Neural cell (in vitro differentiated cells): ENCODE measurements at regions not wholly inside any gene's neighbourhood (a gene's known extent, or its start where the extent isn't known, plus 50 kb on each side); places are given as distances from the start of the nearest gene placed in this dataset.

Source experiments
- H2AFZ ChIP-seq: fragments of 200-600, 300-800 bp; sonication (generic), shearing (Covaris generic); 2 replicates; pipeline ENCODE4 v1.6.0; 2014; ENCODE audit warnings: low read depth, mild to moderate bottlenecking, antibody characterized with exemption, low read length, moderate library complexity
- H3F3A ChIP-seq: fragments of 200-600 bp; shearing (Covaris generic); 2 replicates; pipeline ENCODE4 v1.6.1; 2016; ENCODE audit warnings: mild to moderate bottlenecking, moderate library complexity, mixed read lengths, antibody characterized with exemption, low read length; ENCODE audit not compliant: insufficient read depth, poor library complexity, severe bottlenecking
- H3K27ac ChIP-seq: fragments of 200-600, 300-800 bp; sonication (generic), shearing (Covaris generic); 2 replicates; pipeline ENCODE4 v1.5.1; 2014; ENCODE audit warnings: mild to moderate bottlenecking, low read length, moderate library complexity
- H3K27me3 ChIP-seq: fragments of 300-800, 200-600 bp; sonication (generic), shearing (Covaris generic); 2 replicates; pipeline ENCODE4 v1.6.0; 2014; ENCODE audit warnings: mild to moderate bottlenecking, low read depth, low read length, moderate library complexity; ENCODE audit not compliant: insufficient read depth
- H3K36me3 ChIP-seq: fragments of 300-800, 200-600 bp; sonication (generic), shearing (Covaris generic); 2 replicates; pipeline ENCODE4 v1.5.1; 2014; ENCODE audit warnings: mild to moderate bottlenecking, antibody characterized with exemption, low read length, moderate library complexity; ENCODE audit not compliant: insufficient read depth
- H3K4me2 ChIP-seq: fragments of 300-800, 200-600 bp; sonication (generic), shearing (Covaris generic); 2 replicates; pipeline ENCODE4 v1.6.0; 2014; ENCODE audit warnings: mild to moderate bottlenecking, low read length
- H3K4me3 ChIP-seq: fragments of 300-800, 200-600 bp; sonication (generic), shearing (Covaris generic); 2 replicates; pipeline ENCODE4 v1.5.1; 2014; ENCODE audit warnings: mild to moderate bottlenecking, low read length, moderate library complexity
- H3K79me2 ChIP-seq: fragments of 200-600 bp; shearing (Covaris generic); replicated peaks from 2 replicates; pipeline ENCODE4 v1.6.0; 2014; ENCODE audit warnings: mild to moderate bottlenecking, low read length, moderate library complexity; ENCODE audit not compliant: insufficient read depth
- H3K9ac ChIP-seq: fragments of 300-800, 200-600 bp; sonication (generic), shearing (Covaris generic); 2 replicates; pipeline ENCODE4 v1.6.1; 2016; ENCODE audit warnings: mild to moderate bottlenecking, low read length, mixed read lengths
- H3K9me2 ChIP-seq: fragments of 200-600 bp; shearing (Covaris generic); 2 replicates; pipeline ENCODE4 v1.6.1; 2016; ENCODE audit warnings: mild to moderate bottlenecking, low read length, mixed read lengths; ENCODE audit not compliant: insufficient read depth
- H3K9me3 ChIP-seq: fragments of 200-600, 300-800 bp; sonication (generic), shearing (Covaris generic); 2 replicates; pipeline ENCODE4 v1.6.1; 2016; ENCODE audit warnings: mild to moderate bottlenecking, mixed run types, low read length, moderate library complexity, mixed read lengths
- H4K20me1 ChIP-seq: fragments of 200-600 bp; shearing (Covaris generic); 2 replicates; pipeline ENCODE4 v1.6.1; 2016; ENCODE audit warnings: mild to moderate bottlenecking, mixed run types; ENCODE audit not compliant: insufficient read depth
- EP300 ChIP-seq: fragments of 450-650 bp; conservative IDR thresholded peaks from 2 replicates; pipeline ENCODE4 v1.6.1; 2014; ENCODE audit warnings: antibody characterized with exemption, mild to moderate bottlenecking, moderate library complexity; ENCODE audit not compliant: poor library complexity, severe bottlenecking
- EZH2 ChIP-seq: fragments of 200-600, 300-800 bp; shearing (Covaris generic), sonication (generic); IDR thresholded peaks from 2 replicates; pipeline ENCODE4 v1.6.1; 2014; ENCODE audit warnings: antibody characterized with exemption, low read length, borderline replicate concordance, mild to moderate bottlenecking; ENCODE audit not compliant: insufficient read depth, poor library complexity, severe bottlenecking
- MXI1 ChIP-seq: fragments of 450-650 bp; conservative IDR thresholded peaks from 2 replicates; pipeline ENCODE4 v1.6.1; 2014; ENCODE audit warnings: antibody characterized with exemption, mild to moderate bottlenecking; ENCODE audit not compliant: poor library complexity, severe bottlenecking
- POLR2AphosphoS5 ChIP-seq: IDR thresholded peaks from 2 replicates; pipeline ENCODE4 v1.6.1; 2012
- RAD21 ChIP-seq: fragments of 450-650 bp; conservative IDR thresholded peaks from 2 replicates; pipeline ENCODE4 v1.6.1; 2014; ENCODE audit warnings: antibody characterized with exemption, mild to moderate bottlenecking, moderate library complexity
- SMC3 ChIP-seq: fragments of 450-650 bp; conservative IDR thresholded peaks from 2 replicates; pipeline ENCODE4 v1.6.1; 2014; ENCODE audit warnings: antibody characterized with exemption, mild to moderate bottlenecking, moderate library complexity; ENCODE audit not compliant: poor library complexity
- TAF1 ChIP-seq: IDR thresholded peaks from 2 replicates; pipeline ENCODE4 v1.6.1; 2012; ENCODE audit warnings: low read depth
- TF ChIP-seq, protein P1 (sequence below): fragments of 450-650 bp; IDR thresholded peaks from 2 replicates; pipeline ENCODE4 v1.5.1; 2014; ENCODE audit warnings: antibody characterized with exemption, mild to moderate bottlenecking, moderate library complexity; ENCODE audit not compliant: poor library complexity, severe bottlenecking
- TF ChIP-seq, protein P2 (sequence below): IDR thresholded peaks from 2 replicates; pipeline ENCODE4 v1.6.1; 2012; ENCODE audit warnings: borderline replicate concordance

DNA sequence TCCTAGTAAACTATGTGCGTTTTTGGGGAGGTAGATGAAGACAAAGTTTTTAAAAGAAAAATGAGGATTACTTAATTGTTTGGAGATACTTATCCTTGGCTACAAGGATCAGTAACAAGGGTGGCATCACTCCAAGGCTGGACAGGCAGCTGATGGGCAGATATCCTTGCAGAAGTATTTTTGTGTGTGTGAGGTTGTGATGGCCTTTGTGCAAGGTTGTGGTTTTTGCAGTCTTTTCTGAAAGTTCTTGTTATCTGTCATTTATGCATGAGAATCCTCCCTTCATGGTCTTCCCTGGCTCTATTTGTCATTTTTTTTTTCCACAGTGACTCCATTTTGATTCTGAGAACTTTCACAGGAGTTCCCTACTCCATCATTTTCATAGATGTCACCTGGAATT is 96.0 kb upstream of the C1GALT1C1 start:
- H3K27me3 ChIP-seq = no peaks in the 10 kb centered on the region
- no peaks in the 10 kb centered on the region for H3K9me2 ChIP-seq

DNA sequence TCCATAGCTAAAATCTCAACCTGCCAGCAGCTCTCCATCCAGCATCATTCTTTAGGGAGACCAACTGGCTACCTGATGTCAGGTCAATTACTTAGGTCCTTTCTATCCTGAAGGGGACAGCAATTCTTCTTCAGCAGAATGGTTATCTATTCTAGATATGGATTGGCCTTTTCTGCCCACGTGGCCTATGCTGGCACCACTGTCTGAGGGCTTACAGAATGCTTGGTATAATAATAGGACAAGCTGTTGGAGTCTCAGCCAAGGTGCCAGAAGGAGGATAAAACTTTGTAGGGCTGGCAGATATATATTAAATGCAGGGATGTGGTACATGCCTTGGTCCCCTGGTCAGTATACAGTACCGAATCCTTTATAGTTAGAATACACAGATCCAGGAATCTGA is 89.8 kb upstream of the C1GALT1C1 start:
- Histone ChIP-seq H3K9ac (no peak overlapping the region), H3K27me3 (no peaks in the 10 kb centered on the region), H3F3A (no peaks in the 10 kb centered on the region), H3K9me3 (no peaks in the 10 kb centered on the region), H3K79me2 (no peaks in the 10 kb centered on the region), H4K20me1 (no peaks in the 10 kb centered on the region), H3K4me3 (no peak overlapping the region), H3K9me2 (no peaks in the 10 kb centered on the region), H3K27ac (no peak overlapping the region), H3K36me3 (no peaks in the 10 kb centered on the region), H3K4me2 (no peak overlapping the region), H2AFZ (no peak overlapping the region)
- TF ChIP-seq, protein P1, sequence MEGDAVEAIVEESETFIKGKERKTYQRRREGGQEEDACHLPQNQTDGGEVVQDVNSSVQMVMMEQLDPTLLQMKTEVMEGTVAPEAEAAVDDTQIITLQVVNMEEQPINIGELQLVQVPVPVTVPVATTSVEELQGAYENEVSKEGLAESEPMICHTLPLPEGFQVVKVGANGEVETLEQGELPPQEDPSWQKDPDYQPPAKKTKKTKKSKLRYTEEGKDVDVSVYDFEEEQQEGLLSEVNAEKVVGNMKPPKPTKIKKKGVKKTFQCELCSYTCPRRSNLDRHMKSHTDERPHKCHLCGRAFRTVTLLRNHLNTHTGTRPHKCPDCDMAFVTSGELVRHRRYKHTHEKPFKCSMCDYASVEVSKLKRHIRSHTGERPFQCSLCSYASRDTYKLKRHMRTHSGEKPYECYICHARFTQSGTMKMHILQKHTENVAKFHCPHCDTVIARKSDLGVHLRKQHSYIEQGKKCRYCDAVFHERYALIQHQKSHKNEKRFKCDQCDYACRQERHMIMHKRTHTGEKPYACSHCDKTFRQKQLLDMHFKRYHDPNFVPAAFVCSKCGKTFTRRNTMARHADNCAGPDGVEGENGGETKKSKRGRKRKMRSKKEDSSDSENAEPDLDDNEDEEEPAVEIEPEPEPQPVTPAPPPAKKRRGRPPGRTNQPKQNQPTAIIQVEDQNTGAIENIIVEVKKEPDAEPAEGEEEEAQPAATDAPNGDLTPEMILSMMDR = no peak
- TF ChIP-seq MXI1 = no peak
- no peak for TF ChIP-seq SMC3
- TF ChIP-seq EZH2 = no peak
- TF ChIP-seq POLR2AphosphoS5 = no peak

More for the DNA sequence above, 96.0 kb upstream of the C1GALT1C1 start:
- TF ChIP-seq EP300 (no peak), EZH2 (no peak), TAF1 (no peak), RAD21 (no peak), SMC3 (no peak), POLR2AphosphoS5 (no peak), MXI1 (no peak)
- TF ChIP-seq, protein P2, sequence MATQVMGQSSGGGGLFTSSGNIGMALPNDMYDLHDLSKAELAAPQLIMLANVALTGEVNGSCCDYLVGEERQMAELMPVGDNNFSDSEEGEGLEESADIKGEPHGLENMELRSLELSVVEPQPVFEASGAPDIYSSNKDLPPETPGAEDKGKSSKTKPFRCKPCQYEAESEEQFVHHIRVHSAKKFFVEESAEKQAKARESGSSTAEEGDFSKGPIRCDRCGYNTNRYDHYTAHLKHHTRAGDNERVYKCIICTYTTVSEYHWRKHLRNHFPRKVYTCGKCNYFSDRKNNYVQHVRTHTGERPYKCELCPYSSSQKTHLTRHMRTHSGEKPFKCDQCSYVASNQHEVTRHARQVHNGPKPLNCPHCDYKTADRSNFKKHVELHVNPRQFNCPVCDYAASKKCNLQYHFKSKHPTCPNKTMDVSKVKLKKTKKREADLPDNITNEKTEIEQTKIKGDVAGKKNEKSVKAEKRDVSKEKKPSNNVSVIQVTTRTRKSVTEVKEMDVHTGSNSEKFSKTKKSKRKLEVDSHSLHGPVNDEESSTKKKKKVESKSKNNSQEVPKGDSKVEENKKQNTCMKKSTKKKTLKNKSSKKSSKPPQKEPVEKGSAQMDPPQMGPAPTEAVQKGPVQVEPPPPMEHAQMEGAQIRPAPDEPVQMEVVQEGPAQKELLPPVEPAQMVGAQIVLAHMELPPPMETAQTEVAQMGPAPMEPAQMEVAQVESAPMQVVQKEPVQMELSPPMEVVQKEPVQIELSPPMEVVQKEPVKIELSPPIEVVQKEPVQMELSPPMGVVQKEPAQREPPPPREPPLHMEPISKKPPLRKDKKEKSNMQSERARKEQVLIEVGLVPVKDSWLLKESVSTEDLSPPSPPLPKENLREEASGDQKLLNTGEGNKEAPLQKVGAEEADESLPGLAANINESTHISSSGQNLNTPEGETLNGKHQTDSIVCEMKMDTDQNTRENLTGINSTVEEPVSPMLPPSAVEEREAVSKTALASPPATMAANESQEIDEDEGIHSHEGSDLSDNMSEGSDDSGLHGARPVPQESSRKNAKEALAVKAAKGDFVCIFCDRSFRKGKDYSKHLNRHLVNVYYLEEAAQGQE = no peak
- TF ChIP-seq, protein P1 = no peak
- Histone ChIP-seq H3K9ac (no peak overlapping the region), H3K4me2 (no peak overlapping the region), H3F3A (no peaks in the 10 kb centered on the region), H3K79me2 (no peaks in the 10 kb centered on the region), H2AFZ (no peak overlapping the region), H3K9me3 (no peaks in the 10 kb centered on the region), H3K36me3 (no peaks in the 10 kb centered on the region), H3K27ac (no peak overlapping the region), H3K4me3 (no peak overlapping the region), H4K20me1 (no peaks in the 10 kb centered on the region)
